Endothelial cell of umbilical vein (primary cell): ENCODE measurements at regions not wholly inside any gene's neighbourhood (a gene's known extent, or its start where the extent isn't known, plus 50 kb on each side); places are given as distances from the start of the nearest gene placed in this dataset.

ENCODE experiments used
- BruUV-seq: library from RNA; stranded (reverse); fragments of 400-500 nt; replicated peaks from 2 replicates; lab custom pipeline; 2021; lab: Mats Ljungman, UMichigan
- CTCF ChIA-PET: fragments of 300-600, 350-600 bp; sonication (Branson Sonifier 250); formaldehyde crosslinking; loops from one replicate; lab custom pipeline; 2021; ENCODE audit warnings: antibody characterized with exemption, inconsistent platforms; lab: Charles Lee
- POLR2A ChIA-PET: fragments of 300-600, 350-600 bp; sonication (Branson Sonifier 250); formaldehyde crosslinking; loops from one replicate; lab custom pipeline; 2021; ENCODE audit warnings: antibody characterized with exemption, inconsistent platforms; lab: Charles Lee
- DNase-seq: peaks from one replicate; pipeline ENCODE4 v3.0.0-alpha.2; 2011; ENCODE audit warnings: low read depth, low spot score
- FAIRE-seq: peaks from 2 replicates; lab custom pipeline; 2011; peaks lifted over from hg19 to GRCh38; lab: Jason Lieb, UNC
- H2AFZ ChIP-seq: 2 replicates; pipeline ENCODE4 v1.6.0; 2012; ENCODE audit warnings: low read depth, low read length, control low read depth, inconsistent platforms
- H3K27ac ChIP-seq: 2 replicates; pipeline ENCODE4 v1.5.1; 2011; ENCODE audit warnings: low read depth, mild to moderate bottlenecking, control low read depth, low read length, moderate library complexity; ENCODE audit not compliant: insufficient read depth
- H3K27me3 ChIP-seq, 2 experiments: 2 replicates each; pipeline versions ENCODE4 v1.6.0 to v1.6.1; 2011; ENCODE audit warnings: low read length in 2 of 2, mixed read lengths in 1 of 2; ENCODE audit not compliant: control insufficient read depth in 2 of 2, insufficient read depth in 2 of 2
- H3K36me3 ChIP-seq, 2 experiments: 2 replicates in 1 of 2; 3 replicates in 1 of 2; pipeline ENCODE4 v1.5.1; 2011; ENCODE audit warnings: low read length in 2 of 2, mild to moderate bottlenecking in 1 of 2, moderate library complexity in 1 of 2; ENCODE audit not compliant: control insufficient read depth in 2 of 2, insufficient read depth in 2 of 2; ENCODE audit errors: extremely low read depth in 1 of 2
- H3K4me1 ChIP-seq: 3 replicates; pipeline ENCODE4 v1.5.1; 2011; ENCODE audit warnings: mild to moderate bottlenecking, low read length; ENCODE audit not compliant: control insufficient read depth, insufficient read depth; ENCODE audit errors: extremely low read depth
- H3K4me2 ChIP-seq: 2 replicates; pipeline ENCODE4 v1.6.1; 2011; ENCODE audit warnings: low read length, control low read depth, mixed read lengths; ENCODE audit not compliant: insufficient read depth
- H3K4me3 ChIP-seq, 3 experiments: fragments of 200-600 bp in 1 of 3; sonication (generic), shearing (Covaris generic) in 1 of 3; replicated peaks in 1 of 3; 2 replicates each; pipeline ENCODE4 v1.5.1; 2011 to 2016; ENCODE audit warnings: control low read depth in 3 of 3, low read length in 3 of 3, mild to moderate bottlenecking in 2 of 3, inconsistent platforms in 1 of 3, low read depth in 1 of 3, moderate library complexity in 1 of 3; ENCODE audit not compliant: insufficient read depth in 1 of 3
- H3K79me2 ChIP-seq: 2 replicates; pipeline ENCODE4 v1.6.0; 2012; ENCODE audit warnings: low read length, inconsistent platforms; ENCODE audit not compliant: control insufficient read depth, insufficient read depth
- H3K9ac ChIP-seq: replicated peaks from 2 replicates; pipeline ENCODE3; 2011; ENCODE audit warnings: low read length, control low read depth; ENCODE audit not compliant: insufficient read depth; ENCODE audit errors: extremely low read depth
- H3K9me1 ChIP-seq: replicated peaks from 3 replicates; pipeline ENCODE4 v1.6.0; 2011; ENCODE audit warnings: mild to moderate bottlenecking, low read length; ENCODE audit not compliant: control insufficient read depth, insufficient read depth; ENCODE audit errors: extremely low read depth
- H3K9me3 ChIP-seq: replicated peaks from 2 replicates; pipeline ENCODE4 v1.5.1; 2012; ENCODE audit warnings: low read length, inconsistent platforms; ENCODE audit not compliant: control insufficient read depth, insufficient read depth
- H4K20me1 ChIP-seq: replicated peaks from 2 replicates; pipeline ENCODE3; 2011; ENCODE audit warnings: mild to moderate bottlenecking, low read length; ENCODE audit not compliant: control insufficient read depth, insufficient read depth; ENCODE audit errors: extremely low read depth
- CTCF ChIP-seq, 2 donors: IDR thresholded peaks; 1 replicate in 1 of 2; 2 replicates in 1 of 2; pipeline ENCODE4 v1.5.1; 2011; ENCODE audit warnings: low read length in 2 of 2, mild to moderate bottlenecking in 2 of 2, moderate library complexity in 2 of 2, control low read depth in 1 of 2, inconsistent platforms in 1 of 2, low read depth in 1 of 2; ENCODE audit not compliant: insufficient read depth in 1 of 2; ENCODE audit errors: extremely low read depth in 1 of 2
- EZH2 ChIP-seq: IDR thresholded peaks from 2 replicates; pipeline ENCODE4 v1.6.1; 2012; ENCODE audit warnings: borderline replicate concordance, low read depth, mild to moderate bottlenecking, moderate library complexity, low read length, inconsistent platforms; ENCODE audit not compliant: severe bottlenecking
- FOS ChIP-seq: IDR thresholded peaks from 2 replicates; pipeline ENCODE4 v1.6.1; 2011; ENCODE audit warnings: mild to moderate bottlenecking, low read length, moderate library complexity, borderline replicate concordance; ENCODE audit not compliant: insufficient read depth
- GATA2 ChIP-seq: IDR thresholded peaks from 2 replicates; pipeline ENCODE4 v1.7.0; 2011; ENCODE audit warnings: low read depth, mild to moderate bottlenecking, moderate library complexity, mixed read lengths, low read length; ENCODE audit not compliant: insufficient read length, insufficient read depth
- JUN ChIP-seq: IDR thresholded peaks from 2 replicates; pipeline ENCODE4 v1.6.1; 2011; ENCODE audit warnings: borderline replicate concordance, low read depth; ENCODE audit not compliant: insufficient read length, insufficient read depth
- MAX ChIP-seq: IDR thresholded peaks from 2 replicates; pipeline ENCODE4 v1.6.1; 2011; ENCODE audit not compliant: insufficient read depth, insufficient read length
- MYC ChIP-seq: IDR thresholded peaks from one replicate; pipeline ENCODE4 v1.6.1; 2011; ENCODE audit warnings: mild to moderate bottlenecking, low read depth, low read length
- POLR2A ChIP-seq: IDR thresholded peaks from 2 replicates; pipeline ENCODE4 v1.6.1; 2012; ENCODE audit warnings: low read depth, mild to moderate bottlenecking, control low read depth, low read length
- POLR2AphosphoS5 ChIP-seq: IDR thresholded peaks from 2 replicates; pipeline ENCODE4 v1.6.1; 2012; ENCODE audit warnings: low read depth, mild to moderate bottlenecking, control low read depth, low read length, moderate library complexity; ENCODE audit not compliant: insufficient read depth
- dilution Hi-C: fragments of 300-500 bp; cut with MboI; formaldehyde crosslinking; loops from one replicate; pipeline ENCODE4 v1.15.0; 2019; ENCODE audit warnings: low sequenced_read_pairs; ENCODE audit not compliant: extremely low pct_ligation_motif_present
- intact Hi-C: fragments of 100-400 bp; cut with micrococcal nuclease; formaldehyde crosslinking; loops from one replicate; pipeline ENCODE4 v1.10.0; 2022

GRCh38 chr17:34760931-34761495 lies 181.6 kb downstream of the TMEM132E start:
- H3K27me3 ChIP-seq, result no peaks in the 10 kb centered on the region
- DNase-seq (no peak), FAIRE-seq (no peak)
- no peaks in the 10 kb centered on the region for H3K9me1 ChIP-seq
- ChIA-PET POLR2A (no interaction called here), CTCF (no interaction called here)
- H3K4me2 ChIP-seq, result no peak overlapping the region
- no peak overlapping the region for H3K4me3 ChIP-seq
- no peaks in the 10 kb centered on the region for H3K36me3 ChIP-seq
- BruUV-seq, result no TSS peak
- H3K9me3 ChIP-seq, result no peaks in the 10 kb centered on the region
- no peaks in the 10 kb centered on the region for H3K4me1 ChIP-seq
- H3K9ac ChIP-seq, result no peak overlapping the region
- H2AFZ ChIP-seq, result no peak overlapping the region
- H4K20me1 ChIP-seq, result no peaks in the 10 kb centered on the region
- H3K27ac ChIP-seq, result no peak overlapping the region
- TF ChIP-seq MAX (no peak), POLR2AphosphoS5 (no peak), EZH2 (no peak), POLR2A (no peak), CTCF (IDR thresholded peaks at IDR 0.05; ENCODE audit: extremely low read depth in 1 of 2, insufficient read depth in 1 of 2, low read depth in 1 of 2, low read length in 2 of 2) (no peak), JUN (no peak), MYC (no peak), GATA2 (no peak), FOS (no peak)
- no peaks in the 10 kb centered on the region for H3K79me2 ChIP-seq
- intact Hi-C loops, result no loop called here
- dilution Hi-C loops, result no loop called here
